HG02852 (cell line): ENCODE measurements at regions not wholly inside any gene's neighbourhood (a gene's known extent, or its start where the extent isn't known, plus 50 kb on each side); places are given as distances from the start of the nearest gene placed in this dataset.
"Not testable (repeated sequence)": the region's sequence is repeated elsewhere in the genome, so short reads cannot be mapped to it uniquely, and the experiment has no call there.

Experiments used
- ATAC-seq: cut with Tn5 transposase; IDR thresholded peaks from one replicate; pipeline ENCODE4 v1.9.1; 2021; ENCODE audit warnings: mild to moderate bottlenecking, moderate library complexity; ENCODE audit not compliant: unreplicated experiment

- ATAC-seq = peak; percentile 93
Observed at GRCh38 chr20:12925210-12925755, 83.5 kb upstream of the SPTLC3 start.

DNA sequence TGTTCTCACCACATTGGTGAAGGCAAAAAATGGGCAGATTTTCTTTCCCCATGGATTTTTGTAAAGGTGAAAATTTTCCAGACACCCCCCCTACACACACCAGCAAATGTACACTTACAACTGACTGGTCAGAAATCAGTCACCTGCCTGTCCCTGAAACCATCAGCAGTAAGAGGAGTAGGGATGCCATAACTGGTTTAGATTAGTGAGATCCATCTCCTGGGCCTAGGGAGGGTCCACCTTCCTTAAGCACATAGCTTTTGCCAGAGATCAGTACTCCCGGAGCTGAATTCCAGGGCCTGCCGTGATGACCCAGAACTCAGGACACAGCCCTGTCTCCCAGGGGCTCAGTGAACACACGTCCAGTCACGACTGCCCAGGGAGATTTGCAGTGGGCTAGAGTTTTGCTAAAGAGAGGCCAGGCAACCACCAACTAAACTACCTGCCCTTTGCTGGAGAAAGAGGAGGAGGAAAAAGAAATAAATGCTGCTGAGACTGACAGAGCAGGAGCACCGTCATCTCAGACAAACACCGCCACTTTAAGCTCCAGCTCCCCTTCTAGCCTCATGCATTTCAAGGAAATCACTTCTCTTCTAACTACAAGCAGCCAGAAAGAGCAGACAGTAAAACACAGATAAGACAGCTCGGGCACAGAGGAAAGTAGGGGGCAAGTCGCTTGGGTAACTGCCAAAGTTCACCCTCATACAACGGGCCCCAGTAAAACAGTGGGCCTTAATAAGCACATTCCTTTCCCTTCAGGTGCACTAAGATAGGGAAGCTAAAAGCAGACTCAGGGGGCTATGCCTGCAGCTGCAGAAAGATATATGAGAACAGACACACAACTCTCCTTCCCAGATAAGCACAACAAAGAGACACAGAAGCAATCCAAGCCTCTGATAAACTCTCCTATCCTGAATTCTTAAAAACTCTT lies 82.6 kb upstream of the SPTLC3 start:
- ATAC-seq = no peak

DNA sequence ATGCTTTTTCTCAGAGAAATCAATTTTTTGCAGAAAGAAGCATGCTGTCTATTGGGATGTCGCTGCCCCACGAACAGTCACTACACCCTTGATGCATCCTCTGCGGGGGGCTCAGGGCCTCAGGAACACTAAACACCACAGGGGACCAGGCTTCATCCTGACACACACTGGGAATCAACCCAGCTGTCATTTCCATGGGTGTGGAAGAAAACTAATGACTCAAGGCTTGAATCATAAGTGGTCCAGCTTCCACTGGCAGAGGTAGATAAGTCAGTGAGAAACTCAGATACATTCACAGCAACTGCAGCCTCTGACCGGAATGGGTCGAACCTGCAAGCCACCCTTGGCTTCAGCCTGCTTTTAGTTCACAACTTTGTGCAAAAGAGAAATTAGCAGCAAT lies 81.3 kb upstream of the SPTLC3 start:
- ATAC-seq = no peak

DNA sequence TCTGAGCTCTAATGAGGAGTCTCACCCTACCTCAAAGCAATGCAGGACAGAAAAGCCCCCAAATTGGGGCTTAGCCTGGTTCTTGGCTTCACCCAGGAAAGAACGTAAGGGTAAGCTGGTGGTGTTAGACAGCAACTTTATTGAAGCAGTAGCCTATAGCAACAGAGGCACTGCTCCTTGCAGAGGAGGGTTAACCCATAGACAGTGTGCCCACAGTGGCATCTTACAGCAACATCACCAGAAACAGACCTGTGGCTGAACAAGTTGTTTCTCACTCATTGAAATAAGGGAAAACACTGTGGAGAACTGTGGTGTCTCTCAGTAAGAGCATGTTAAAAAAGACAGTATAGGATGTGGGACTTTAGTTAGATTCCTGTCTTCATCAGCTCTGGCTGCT lies 80.4 kb upstream of the SPTLC3 start:
- no peak for ATAC-seq

DNA sequence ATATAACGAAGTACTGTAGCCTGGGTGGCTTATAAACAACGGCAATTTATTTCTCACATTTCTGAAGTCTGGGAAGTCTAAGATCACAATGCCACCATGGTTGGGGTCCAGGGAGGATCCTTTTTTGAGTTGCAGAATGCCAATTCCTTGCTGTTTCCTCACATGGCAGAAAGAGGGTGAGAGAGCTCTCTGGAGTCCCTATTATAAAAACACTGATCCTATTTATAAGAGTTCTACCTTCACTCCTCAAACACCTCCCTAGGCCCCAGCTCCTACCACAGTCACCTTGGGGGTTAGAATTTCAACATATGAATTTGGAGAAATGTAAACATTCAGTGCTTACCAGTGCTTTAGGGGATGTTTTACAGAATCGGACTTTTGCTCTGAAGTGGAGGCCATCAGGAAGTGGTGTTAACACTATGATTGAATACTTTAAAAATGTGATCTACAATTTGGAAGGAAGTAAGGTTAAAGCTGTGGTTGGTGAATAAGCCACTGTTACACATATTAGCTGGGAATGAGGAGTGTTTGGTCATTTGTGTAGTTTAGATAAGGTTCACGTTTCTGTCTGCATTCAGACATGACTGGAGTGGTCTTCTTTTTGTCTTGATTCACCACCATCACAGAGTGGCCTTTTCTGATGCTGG lies 79.9 kb upstream of the SPTLC3 start:
- ATAC-seq = no peak

- no peak for ATAC-seq
Observed at GRCh38 chr20:12936020-12936419, 72.8 kb upstream of the SPTLC3 start.

- no peak for ATAC-seq
Observed at GRCh38 chr20:12936524-12936923, 72.2 kb upstream of the SPTLC3 start.

DNA sequence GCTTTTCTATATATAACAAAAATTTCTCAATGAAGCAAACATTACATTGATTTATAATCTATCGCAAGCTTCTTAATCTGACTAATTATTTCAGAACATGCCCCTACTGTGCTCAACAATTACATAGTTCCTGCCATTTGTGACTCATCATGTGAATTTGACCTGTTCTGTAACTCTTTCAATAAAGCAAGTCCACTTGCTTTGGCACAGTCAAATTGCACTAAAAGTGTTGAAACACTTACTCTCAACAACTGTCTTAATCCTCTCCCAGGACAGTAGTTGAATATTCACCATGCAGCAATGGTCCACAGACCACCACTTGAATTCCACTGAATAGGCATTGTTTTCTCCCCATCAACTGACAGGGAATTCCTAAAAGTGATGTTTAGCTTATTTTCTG lies 67.7 kb upstream of the SPTLC3 start:
- no peak for ATAC-seq

DNA sequence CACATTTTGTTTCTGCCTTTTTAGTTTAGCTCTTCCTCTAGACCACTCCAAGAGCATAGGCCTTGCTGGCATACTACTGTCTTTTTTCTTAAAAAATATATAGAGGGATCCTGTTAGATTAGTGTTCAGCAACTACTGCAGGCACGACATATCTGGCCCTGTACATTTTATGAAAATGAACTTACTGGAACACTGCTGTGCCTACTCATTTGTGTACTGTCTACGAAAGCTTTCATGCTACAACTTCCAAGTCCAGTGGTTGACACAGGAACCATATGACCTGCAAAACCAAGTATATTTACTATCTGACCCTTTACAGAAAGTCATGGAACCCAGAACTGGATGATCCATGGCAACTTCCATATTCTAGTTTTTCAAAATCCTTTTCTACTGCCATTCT lies 66.6 kb upstream of the SPTLC3 start:
- ATAC-seq = no peak

- ATAC-seq = no peak
Observed at GRCh38 chr20:12946789-12947188, 62.0 kb upstream of the SPTLC3 start.

DNA sequence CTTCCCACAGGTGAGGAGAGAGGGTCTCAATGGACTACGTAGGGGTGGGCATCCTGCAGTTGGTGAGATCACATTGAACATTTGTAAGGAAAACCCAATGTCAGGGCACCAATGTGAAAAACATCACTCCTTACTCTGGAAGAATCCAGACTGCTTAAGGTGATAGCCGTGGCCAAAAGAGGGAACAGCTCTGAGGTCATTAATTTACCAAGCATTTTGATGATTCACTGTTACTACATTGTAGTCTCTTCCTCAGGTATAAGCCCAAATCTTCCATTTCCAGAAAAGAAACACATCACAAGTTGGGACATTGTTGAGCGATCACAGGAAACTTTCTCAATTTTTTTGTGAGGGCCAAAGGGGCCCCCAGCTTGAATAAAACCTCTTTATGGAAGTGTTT lies 61.1 kb upstream of the SPTLC3 start:
- ATAC-seq = no peak

- ATAC-seq = no peak
Observed at GRCh38 chr20:12949429-12949980, 59.3 kb upstream of the SPTLC3 start.

- not testable (repeated sequence) for ATAC-seq
Observed at GRCh38 chr20:12954254-12954653, 54.5 kb upstream of the SPTLC3 start.

- no peak for ATAC-seq
Observed at GRCh38 chr20:12955611-12956010, 53.2 kb upstream of the SPTLC3 start.

DNA sequence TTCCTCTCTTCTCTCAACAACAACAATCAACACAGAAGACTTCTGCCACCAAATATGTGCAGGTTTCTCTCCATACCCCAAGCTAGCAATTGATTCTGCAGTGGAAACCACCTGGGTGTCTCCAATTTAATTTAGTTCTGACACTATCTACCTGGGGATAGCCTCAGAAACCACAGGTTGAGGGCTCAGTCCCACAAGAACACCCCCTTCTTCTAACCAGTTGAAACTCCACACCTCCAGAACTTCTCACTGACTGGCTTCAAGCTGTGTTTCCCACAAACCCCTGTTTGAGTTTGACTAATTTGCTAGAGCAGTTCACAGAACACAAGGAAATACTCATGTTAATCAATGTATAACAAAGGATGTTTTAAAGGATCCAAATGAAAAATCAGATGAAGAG lies 52.5 kb upstream of the SPTLC3 start:
- ATAC-seq = no peak

GRCh38 chr20:12957968-12958367 lies 50.8 kb upstream of the SPTLC3 start:
- no peak for ATAC-seq
